ENCODE measurements at regions not wholly inside any gene's neighbourhood (a gene's known extent, or its start where the extent isn't known, plus 50 kb on each side); places are given as distances from the start of the nearest gene placed in this dataset.
"Not testable (repeated sequence)": the region's sequence is repeated elsewhere in the genome, so short reads cannot be mapped to it uniquely, and the experiment has no call there.

DNA sequence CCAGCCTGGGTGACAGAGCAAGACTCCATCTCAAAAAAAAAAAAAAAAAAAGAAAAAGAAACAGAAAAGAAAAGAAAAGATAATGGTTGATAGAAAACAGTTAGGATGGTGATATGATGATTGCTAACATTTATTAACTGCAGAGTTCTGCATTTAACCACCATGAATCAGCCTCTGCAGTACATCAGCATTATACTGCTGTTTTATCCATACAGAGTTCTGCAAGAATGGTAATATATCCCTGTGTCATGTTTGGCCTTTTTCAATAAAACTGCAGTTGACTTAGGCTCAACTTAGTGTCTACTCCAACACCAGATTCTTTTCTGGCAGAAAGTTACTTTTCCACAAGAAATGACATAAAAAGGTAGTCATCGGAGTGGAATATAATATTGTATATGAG, 62.6 kb downstream of the DUSP6 start:
- no peak for DNase-seq (ENCODE audit: low read depth)

DNA sequence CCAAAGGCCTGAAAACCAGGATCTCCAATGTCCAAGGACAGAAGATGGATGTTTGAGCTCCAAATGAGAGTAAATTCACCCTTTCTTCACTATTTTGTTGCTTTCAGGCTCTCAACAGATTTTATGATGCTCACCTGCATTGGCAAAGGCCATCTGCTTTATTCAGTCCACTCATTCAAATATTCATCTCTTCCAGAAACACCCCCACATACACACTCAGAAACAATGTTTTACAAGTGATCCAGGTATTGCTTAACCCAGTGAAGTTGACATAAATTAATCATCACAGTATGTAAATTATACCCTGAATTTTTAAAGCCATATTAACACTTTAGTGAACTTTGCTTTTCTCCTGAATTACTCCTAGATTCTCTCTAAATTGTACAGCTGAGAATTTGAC, 63.3 kb downstream of the DUSP6 start:
- no peak for DNase-seq (ENCODE audit: low read depth)

DNA sequence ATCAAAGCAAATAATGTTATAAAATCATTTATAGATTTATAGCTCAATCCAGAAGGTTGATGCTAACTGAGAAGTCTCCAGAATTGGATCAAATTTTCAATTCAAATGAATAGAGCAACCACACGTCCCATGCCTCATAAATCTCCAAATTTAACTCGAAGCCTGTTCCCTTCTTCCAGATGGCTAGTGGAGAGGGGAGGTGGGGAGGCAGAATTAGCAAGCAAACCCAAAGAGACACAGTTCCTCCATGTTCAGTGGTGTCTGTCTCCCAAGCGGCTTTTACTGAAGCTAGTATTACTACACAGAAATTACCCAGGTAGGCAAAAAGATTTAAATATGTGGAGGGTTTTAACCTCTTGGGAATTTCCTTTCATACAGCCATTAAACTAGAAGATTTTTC, 65.8 kb downstream of the DUSP6 start:
- DNase-seq (ENCODE audit: low read depth): no peak

DNA sequence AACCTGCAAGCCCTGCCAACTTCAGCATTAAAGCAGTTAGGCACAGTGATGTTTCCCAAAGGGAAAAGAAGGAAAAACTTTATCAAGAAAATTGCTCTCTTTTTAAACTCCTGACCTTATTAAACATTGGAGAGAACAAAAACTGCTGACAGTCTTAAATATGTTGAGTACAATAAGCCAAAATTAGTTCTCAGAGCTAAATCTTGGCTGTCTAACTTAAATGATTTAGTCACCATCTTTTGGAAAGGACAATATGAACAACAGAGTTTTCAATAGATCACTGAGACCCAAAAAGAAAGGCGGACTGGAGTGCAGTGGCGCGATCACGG, 70.8 kb downstream of the DUSP6 start:
- DNase-seq (ENCODE audit: low read depth): no peak

DNA sequence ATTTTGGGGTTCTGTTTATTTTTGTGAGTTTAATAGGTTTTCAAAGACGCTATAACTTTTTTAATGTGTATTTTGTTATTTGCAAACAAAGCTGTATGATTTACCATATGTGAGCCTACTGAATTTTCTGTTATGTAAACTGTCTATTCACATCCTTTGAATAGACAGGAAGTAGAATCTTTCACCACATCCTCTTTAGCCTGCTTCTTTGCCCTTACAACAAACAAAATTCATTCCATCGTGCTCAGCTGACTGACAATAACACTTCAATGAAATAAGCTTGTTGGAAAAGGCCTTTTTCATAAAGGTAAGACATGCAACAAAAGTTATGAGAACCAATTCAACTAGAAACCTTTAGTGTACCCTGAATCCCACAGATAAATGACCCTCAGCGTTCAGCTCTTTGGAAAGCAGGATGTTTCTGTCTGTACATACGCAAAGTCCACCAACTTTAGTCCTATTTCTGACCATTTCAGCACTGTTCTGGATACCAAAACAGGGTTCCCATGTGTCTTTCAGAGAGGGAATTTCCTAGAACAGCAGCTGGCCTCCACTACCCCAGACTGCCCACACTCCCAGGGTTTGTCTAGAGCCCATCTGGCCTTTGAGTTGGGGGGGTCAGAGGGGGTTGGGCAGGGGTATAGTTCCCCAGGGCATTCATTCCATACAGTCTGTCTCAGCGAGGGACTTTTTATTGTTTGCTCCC, 71.3 kb downstream of the DUSP6 start:
- no peak for DNase-seq (ENCODE audit: low read depth)

DNA sequence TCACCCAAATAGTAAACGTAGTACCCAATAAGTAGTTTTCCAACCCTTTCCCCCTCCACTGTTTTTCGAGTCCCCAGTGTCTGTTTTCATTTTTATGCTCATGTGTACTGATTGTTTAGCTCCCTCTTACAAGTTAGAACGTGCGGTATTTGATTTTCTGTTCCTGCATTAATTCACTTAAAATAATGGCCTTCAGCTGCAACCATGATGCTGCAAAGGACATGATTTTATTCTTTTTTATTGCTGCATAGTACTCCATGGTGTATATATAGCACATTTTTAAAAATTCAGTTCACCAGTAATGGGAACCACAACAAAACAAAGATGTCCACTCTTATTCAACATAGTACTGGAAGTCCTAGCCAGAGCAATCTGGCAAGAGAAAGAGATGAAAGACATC, 72.8 kb downstream of the DUSP6 start:
- no peak for DNase-seq (ENCODE audit: low read depth)

DNA sequence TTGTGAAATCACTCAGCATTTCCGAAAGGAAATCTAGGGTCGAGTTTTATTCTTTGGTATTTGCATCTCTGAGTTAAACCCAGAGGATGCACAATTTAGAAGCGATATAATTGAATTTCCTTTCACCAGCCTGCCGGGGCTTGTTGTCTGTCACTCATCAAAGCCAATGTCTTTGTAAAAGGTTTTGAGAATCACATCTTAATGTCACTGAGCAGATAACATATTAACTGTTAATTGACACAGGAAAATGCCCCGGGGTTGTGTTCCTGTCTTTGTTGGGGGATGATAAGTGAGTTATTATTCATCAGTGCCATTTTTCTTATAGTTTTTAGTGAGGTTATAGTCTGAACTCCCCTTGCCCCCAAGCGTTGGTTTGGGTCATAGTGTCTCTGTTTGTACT, 73.4 kb downstream of the DUSP6 start:
- DNase-seq (ENCODE audit: low read depth): no peak

DNA sequence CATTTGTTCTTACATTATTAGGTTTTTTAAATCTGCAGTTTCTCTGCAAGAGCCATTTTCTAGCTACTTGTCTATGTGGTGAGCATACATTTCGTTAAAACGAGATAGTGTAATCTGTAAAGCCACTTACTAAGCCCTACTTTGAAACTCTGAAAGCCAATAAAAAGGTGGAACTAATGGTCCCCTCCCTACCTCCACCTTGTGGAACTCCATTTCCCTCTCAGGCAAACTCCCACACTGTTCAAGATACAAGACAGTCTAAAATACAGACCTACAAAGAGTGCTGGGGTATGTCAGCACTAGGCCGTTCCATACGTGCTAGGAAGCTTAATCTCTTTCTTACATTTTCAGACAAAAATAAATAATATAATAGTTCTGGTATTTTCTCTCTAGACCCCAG, 74.1 kb downstream of the DUSP6 start:
- DNase-seq (ENCODE audit: low read depth): no peak

DNA sequence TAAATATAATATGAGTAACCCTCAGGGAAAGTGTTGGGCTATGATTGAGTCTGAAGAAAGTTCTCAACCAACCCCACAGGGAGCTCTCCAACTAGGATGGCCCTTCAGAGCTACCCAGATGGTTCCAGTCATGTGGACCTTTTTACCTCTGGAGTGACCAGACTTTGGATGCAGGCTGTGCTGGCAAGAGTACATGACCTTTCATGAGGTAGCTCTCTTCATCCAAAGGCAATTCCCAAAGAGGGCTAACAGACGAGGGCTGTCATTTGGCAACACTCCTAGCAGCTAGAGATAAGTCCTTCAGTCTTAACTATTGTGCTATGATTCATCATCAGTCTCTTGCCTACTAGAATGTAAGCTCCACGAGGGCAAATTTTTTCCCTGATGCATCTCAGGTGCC, 75.4 kb downstream of the DUSP6 start:
- DNase-seq (ENCODE audit: low read depth): no peak

DNA sequence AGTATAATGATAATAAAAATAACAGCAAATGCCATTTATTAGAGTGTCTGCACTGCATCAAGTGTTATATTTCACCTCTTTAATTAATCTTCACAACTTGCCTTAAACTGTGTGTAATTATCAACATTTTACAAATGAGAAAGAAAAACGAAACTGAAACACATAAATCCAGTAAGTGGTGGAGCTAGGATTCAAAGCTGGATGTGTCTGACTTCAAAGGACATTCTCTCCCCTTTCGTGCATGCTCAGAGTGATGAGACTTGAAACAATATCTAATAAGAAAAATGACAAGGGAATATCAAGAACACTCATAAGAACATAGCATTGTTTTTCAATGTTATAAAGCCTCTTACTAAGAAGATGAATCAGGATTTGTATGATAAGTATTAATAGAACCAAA, 78.8 kb downstream of the DUSP6 start:
- DNase-seq (ENCODE audit: low read depth): no peak

DNA sequence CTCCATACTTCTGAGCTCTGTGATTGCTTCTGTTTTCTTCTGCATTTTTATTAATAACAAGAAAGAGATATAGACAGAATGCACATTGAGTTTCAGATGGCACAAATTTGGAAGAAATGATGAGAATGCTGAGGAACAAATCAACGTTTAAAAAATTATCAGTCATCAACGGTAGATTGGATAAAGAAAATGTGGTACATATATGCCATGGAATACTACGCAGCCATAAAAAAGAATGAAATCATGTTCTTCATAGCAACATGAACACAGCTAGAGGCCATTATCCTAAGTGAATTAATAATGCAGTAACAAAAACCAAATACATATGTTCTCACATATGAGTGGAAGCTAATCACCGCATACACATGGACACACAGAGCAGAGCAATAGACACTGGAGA, 81.8 kb downstream of the DUSP6 start:
- DNase-seq (ENCODE audit: low read depth): no peak

DNA sequence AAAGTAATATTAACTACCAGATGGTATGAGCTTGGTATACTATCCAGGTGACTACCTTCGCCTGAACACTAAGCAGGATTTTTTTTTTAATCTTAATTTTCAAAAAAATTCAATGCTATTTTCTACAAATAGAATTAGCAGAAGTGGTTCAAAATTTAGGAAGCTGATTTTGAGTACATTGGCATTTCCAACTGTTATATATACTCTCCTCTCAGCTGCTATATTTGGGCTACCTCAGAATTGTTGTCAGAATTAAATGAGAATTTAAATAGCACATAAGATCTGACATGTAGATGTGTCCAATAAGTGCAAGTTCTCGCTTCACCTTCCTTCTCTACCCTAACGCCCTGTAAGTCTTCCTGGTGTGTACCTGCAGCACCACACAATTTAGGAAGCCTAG, 83.1 kb downstream of the DUSP6 start:
- no peak for DNase-seq (ENCODE audit: low read depth)

DNA sequence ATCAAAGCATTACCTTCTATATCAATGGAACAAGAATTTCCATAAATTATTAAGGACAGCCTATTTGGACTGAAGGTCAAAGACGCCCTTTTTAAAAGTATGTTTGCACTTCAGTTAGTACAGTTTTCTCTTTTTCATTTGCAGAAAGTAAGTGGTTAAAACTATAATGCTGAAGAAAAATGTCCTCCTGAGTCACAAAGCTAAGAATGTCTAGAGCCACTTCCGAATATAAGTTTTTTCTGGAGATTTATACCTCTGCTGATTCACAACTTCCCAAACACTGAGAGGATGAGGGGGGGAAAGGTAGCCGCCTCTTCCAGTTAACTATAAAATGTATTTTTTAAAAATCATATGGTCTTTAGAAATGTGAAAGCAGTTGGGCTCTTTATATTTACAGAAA, 84.9 kb downstream of the DUSP6 start:
- no peak for DNase-seq (ENCODE audit: low read depth)

DNA sequence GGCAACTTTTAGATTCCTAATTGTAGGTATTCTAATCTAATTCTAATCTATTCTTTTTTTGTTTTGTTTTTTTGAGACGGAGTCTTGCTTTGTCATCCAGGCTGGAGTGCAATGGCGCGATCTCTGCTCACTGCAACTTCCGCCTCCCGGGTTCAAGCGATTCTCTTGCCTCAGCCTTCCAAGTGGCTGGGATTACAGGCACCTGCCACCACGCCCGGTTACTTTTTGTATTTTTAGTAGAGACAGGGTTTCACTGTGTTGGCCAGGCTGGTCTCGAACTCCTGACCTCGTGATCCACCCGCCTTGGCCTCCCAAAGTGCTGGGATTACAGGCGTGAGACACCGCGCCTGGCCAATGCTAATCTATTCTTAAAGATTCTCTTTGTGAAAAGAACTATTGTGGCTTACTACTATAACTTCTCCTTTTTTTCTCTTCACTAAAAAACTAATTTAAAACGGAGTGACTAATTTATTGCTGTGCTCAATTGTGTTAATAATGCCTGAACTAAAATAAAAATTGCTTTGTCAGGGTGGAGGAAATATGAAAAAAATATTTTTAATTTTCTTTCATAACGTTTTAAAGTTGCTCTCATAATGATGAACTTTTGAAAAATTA, 85.6 kb downstream of the DUSP6 start:
- not testable (repeated sequence) for DNase-seq (ENCODE audit: low read depth)

DNA sequence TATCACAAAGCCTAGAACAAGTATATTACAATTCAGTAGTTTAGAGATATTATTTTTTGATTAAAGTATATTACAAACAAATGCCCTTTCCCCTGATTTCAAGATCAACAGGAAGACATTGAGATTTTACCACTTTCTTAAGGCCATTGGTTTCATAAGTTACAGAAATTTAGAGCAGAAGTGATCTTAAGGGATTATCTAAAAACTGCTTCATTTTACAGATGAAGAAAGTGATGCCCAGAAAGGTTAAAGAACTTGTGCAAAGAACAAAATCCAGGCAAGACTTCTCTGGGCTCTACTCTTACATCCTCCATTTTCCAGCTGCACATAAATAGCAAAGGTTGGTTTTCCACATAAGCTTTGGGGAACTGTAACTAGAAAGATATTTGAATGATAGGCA, 87.5 kb downstream of the DUSP6 start:
- DNase-seq (ENCODE audit: low read depth): no peak

DNA sequence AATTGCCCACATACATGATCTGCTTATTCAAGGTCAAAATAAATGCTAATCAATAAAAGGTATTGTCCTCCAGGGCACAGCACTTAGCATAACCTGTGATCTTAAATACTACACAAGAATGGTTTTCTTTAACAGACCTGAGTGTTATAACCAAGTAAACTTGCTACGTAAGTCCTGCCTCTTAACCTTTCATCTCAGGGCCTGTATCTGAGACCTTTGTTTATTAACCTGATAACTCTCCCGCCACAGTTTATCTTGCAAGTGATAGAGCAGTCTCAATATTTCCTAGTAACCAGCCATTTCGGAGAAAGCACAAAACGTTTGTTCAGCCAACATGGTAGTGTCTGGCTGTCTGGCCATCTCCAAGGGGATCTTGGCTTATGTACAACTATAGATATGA, 88.4 kb downstream of the DUSP6 start:
- DNase-seq (ENCODE audit: low read depth): no peak

DNA sequence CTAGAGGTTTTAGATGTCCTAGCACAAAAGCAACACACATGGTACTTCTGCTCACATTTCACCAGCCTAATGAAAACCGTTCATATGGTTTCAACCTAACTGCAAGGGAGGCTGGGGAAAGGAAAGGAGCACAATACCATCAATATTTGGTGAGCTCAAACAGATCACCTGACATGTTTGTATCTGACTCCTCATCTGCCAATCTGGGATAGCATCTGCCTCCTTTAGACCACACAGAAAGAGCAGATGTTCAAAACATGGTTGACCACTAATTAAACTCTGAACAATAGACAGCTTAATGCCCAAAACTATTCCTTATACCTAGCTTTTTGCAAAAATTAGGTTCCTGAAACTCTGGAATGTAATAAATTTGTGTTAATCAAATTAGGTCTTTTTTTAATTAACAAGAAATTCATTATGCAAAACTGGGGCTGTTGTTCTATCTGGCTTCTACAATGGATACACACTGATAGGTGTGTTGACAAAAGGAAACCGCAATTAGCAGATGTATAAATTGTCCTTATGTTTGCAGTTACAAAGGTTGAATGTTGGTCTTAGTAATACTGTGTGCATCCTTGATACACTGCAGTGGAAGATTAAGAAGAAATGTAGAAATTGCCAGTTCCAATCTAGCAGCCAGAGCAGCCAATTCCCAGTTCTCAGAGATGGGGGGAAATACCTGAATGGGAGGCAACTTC, 89.3 kb downstream of the DUSP6 start:
- no peak for DNase-seq (ENCODE audit: low read depth)

DNA sequence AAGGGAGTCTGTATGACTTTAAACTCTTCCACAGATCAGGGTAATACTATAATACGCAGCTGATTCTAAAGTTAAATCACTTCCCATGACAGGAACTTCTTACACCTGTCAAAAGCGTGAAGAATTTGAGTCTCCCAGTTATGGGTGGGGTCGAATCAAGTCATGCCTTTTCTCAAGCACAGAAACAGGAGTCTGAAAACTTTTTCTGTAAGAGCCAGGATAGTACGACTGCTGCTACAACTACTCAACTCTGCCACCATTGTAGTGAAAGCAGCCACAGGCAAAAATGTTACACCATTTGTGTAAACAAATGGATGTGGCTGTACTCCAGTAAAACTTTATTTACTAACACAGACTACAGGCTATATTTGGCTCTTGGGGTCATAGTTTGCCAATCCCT, 90.3 kb downstream of the DUSP6 start:
- no peak for DNase-seq (ENCODE audit: low read depth)

DNA sequence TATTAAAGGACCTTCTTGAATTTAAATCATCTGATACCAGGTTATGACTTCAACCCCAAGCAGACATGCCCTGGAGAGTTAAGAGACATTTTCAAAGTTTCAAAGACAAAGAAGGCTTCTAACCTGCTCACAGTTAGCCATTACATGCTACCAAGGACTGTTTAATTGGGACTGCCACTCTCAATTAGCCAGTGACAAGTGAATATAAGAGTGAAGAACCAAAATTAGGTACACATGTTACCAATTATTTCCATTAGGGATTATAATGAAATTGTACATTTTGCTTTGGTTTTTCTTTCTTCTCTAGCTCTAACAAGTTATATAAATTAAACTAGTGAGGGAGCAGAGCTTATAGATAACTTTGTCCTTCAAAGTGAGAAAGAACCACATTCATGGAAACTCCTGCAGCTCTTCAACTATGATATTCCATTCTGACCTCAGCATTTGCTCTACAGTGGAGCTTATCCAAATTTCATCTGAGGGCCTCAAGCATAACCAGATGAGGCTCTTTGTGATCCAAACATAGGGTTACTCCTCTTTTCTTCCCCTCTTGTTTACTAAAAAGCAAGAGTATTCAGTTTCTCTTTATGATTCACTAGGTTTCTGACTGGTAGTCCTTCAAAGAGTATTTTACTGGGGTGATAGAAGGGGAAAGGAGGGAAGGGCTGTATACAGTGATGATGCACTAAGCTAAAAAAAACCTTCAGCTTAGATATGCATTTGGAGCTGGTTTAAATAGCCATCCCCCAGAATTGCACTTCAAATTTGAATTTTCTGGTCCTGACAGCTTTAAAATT, 91.3 kb downstream of the DUSP6 start:
- no peak for DNase-seq (ENCODE audit: low read depth)

DNA sequence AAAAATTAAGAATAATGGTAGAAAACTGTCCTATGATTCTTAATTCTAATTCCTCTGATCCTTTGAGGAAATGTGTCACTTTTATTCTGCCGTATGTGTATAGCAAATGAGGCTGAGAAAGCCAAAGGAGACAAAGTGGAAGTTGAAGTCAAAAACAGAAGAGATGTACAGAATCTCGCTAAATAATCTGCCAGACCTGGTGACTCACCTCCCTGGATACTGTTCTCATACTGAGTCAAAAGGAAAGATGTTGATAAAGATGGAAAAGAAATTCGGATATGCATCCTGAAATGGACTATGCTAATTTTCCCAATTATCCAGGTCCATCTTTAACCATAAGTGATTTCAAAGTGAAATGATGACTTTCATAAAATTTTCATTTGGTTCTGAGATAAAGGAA, 92.5 kb downstream of the DUSP6 start:
- DNase-seq (ENCODE audit: low read depth): no peak

DNA sequence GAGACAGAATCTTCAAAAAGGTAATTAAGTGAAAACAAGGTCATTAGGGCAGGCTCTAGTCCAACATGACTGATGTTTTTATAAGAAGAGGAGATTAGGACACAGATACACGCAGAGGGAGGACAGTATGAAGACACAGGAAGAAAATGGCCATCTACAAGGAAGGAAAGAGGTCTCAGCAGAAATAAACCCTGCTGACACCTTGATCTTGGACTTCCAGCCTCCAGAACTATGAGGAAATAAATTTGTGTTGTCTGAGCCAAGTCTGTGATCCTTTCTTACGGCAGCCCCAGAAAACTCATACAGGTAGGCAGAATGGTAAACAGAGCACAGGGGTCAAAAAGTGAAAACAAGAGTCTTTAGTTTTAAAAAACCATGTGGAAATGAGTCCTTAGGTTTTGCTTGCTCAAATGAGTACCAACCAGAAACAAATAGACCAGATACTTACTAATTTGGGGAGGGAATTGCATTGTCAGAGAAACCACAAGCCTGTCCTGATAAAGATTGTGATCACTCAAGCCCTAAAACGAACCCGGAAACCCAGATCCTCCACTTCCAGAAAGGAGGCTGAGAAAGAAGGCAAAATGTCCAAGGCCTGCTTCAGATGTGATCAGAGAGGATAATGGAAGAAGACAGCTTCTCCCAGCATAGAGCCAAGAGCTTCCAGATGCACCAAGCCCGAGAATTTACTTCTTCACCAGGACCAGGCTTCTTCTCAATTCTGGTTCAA, 93.9 kb downstream of the DUSP6 start:
- DNase-seq (ENCODE audit: low read depth): no peak

DNA sequence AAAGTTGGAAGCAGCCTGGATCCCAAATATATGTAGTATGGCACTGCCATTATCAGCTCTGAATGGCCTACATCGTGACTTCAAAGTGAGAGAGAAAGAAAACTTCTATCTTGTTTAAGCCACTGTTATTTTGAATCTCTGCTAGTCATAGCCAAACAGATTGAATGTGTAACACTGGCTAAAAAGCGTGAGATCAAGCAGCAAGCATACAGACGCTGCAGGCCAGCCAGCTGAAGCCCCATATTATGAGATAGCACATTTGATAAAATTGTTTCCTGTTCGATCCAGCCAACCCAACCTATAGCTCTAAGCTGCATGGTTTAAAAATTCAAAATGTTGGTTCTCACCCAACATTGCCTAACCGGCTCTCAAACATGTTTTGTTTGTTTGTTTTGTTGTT, 95.0 kb downstream of the DUSP6 start:
- no peak for DNase-seq (ENCODE audit: low read depth)
